Keratinocyte (primary cell): ENCODE measurements at regions not wholly inside any gene's neighbourhood (a gene's known extent, or its start where the extent isn't known, plus 50 kb on each side); places are given as distances from the start of the nearest gene placed in this dataset.

ENCODE experiments used
- DNase-seq: peaks from one replicate; pipeline ENCODE4 v3.0.0-alpha.2; 2011; ENCODE audit warnings: low read depth, missing footprints, low spot score
- FAIRE-seq: peaks from 2 replicates; lab custom pipeline; 2011; peaks lifted over from hg19 to GRCh38; lab: Jason Lieb, UNC
- H2AFZ ChIP-seq: 2 replicates; pipeline ENCODE4 v1.6.0; 2012; ENCODE audit warnings: low read length, control low read depth, inconsistent platforms; ENCODE audit not compliant: control insufficient read depth
- H3K27ac ChIP-seq: 2 replicates; pipeline ENCODE4 v1.5.1; 2011; ENCODE audit warnings: low read length; ENCODE audit not compliant: control insufficient read depth, insufficient read depth
- H3K27me3 ChIP-seq: 3 replicates; pipeline ENCODE4 v1.6.0; 2011; ENCODE audit warnings: low read length; ENCODE audit not compliant: control insufficient read depth, insufficient read depth; ENCODE audit errors: extremely low read depth
- H3K36me3 ChIP-seq, 2 experiments: 2 replicates in 1 of 2; 3 replicates in 1 of 2; pipeline ENCODE4 v1.5.1; 2011; ENCODE audit warnings: low read length in 2 of 2, mild to moderate bottlenecking in 1 of 2; ENCODE audit not compliant: control insufficient read depth in 2 of 2, insufficient read depth in 2 of 2; ENCODE audit errors: extremely low read depth in 1 of 2
- H3K4me1 ChIP-seq: 3 replicates; pipeline ENCODE4 v1.5.1; 2011; ENCODE audit warnings: low read length; ENCODE audit not compliant: control insufficient read depth, insufficient read depth; ENCODE audit errors: extremely low read depth
- H3K4me2 ChIP-seq: 3 replicates; pipeline ENCODE4 v1.6.0; 2011; ENCODE audit warnings: low read depth, low read length; ENCODE audit not compliant: control insufficient read depth, insufficient read depth; ENCODE audit errors: extremely low read depth
- H3K4me3 ChIP-seq, 3 experiments: fragments of 200-600 bp in 1 of 3; sonication (generic) in 1 of 3; 2 replicates in 2 of 3; 3 replicates in 1 of 3; pipeline ENCODE4 v1.5.1; 2011 to 2016; ENCODE audit warnings: low read length in 3 of 3, mild to moderate bottlenecking in 3 of 3, control low read depth in 2 of 3, inconsistent platforms in 1 of 3, low read depth in 1 of 3, mixed read lengths in 1 of 3, mixed run types in 1 of 3, moderate library complexity in 1 of 3; ENCODE audit not compliant: control insufficient read depth in 2 of 3, insufficient read depth in 2 of 3; ENCODE audit errors: extremely low read depth in 1 of 3
- H3K79me2 ChIP-seq: 2 replicates; pipeline ENCODE4 v1.6.0; 2012; ENCODE audit warnings: low read length; ENCODE audit not compliant: control insufficient read depth, insufficient read depth
- H3K9ac ChIP-seq: 3 replicates; pipeline ENCODE4 v1.6.0; 2011; ENCODE audit warnings: low read length; ENCODE audit not compliant: control insufficient read depth, insufficient read depth; ENCODE audit errors: extremely low read depth
- H3K9me1 ChIP-seq: 3 replicates; pipeline ENCODE4 v1.6.0; 2011; ENCODE audit warnings: low read length; ENCODE audit not compliant: control insufficient read depth, insufficient read depth; ENCODE audit errors: extremely low read depth
- H3K9me3 ChIP-seq: 2 replicates; pipeline ENCODE4 v1.5.1; 2012; ENCODE audit warnings: low read depth, low read length; ENCODE audit not compliant: control insufficient read depth
- H4K20me1 ChIP-seq: 3 replicates; pipeline ENCODE4 v1.6.0; 2011; ENCODE audit warnings: low read length; ENCODE audit not compliant: control insufficient read depth, insufficient read depth; ENCODE audit errors: extremely low read depth
- CTCF ChIP-seq, 3 experiments: IDR thresholded peaks in 1 of 3; conservative IDR thresholded peaks in 1 of 3; optimal IDR thresholded peaks in 1 of 3; 2 replicates in 2 of 3; 3 replicates in 1 of 3; pipeline versions ENCODE3 to v1.5.1; 2011; ENCODE audit warnings: low read length in 3 of 3, mild to moderate bottlenecking in 3 of 3, moderate library complexity in 2 of 3, control low read depth in 1 of 3, inconsistent platforms in 1 of 3; ENCODE audit not compliant: insufficient read depth in 2 of 3; ENCODE audit errors: extremely low read depth in 1 of 3
- EZH2 ChIP-seq: IDR thresholded peaks from one replicate; pipeline ENCODE4 v1.6.1; 2012; ENCODE audit warnings: inconsistent platforms, mild to moderate bottlenecking, low read length, moderate library complexity
- dilution Hi-C: fragments of 300-500 bp; cut with MboI; formaldehyde crosslinking; loops from one replicate; pipeline ENCODE4 v1.7.0; 2020; ENCODE audit warnings: low sequenced_read_pairs; ENCODE audit not compliant: extremely low pct_ligation_motif_present

GRCh38 chr2:221229099-221229498 lies 343.0 kb downstream of the EPHA4 start:
- dilution Hi-C loops: no loop called here
- Histone ChIP-seq H3K9me1 (no peaks in the 10 kb centered on the region), H3K27me3 (no peaks in the 10 kb centered on the region), H2AFZ (no peak overlapping the region), H3K9ac (no peak overlapping the region), H3K9me3 (no peaks in the 10 kb centered on the region), H4K20me1 (no peaks in the 10 kb centered on the region), H3K4me3 (no peak overlapping the region), H3K27ac (no peak overlapping the region), H3K4me1 (no peaks in the 10 kb centered on the region), H3K79me2 (no peaks in the 10 kb centered on the region), H3K36me3 (no peaks in the 10 kb centered on the region), H3K4me2 (no peak overlapping the region)
- TF ChIP-seq CTCF (optimal IDR thresholded peaks at IDR 0.05 in 1 of 3, IDR thresholded peaks at IDR 0.05 in 1 of 3, conservative IDR thresholded peaks at IDR 0.05 in 1 of 3; ENCODE audit: extremely low read depth in 1 of 3, insufficient read depth in 2 of 3, low read length in 3 of 3) (no peak), EZH2 (no peak)
- FAIRE-seq (no peak), DNase-seq (no peak)

GRCh38 chr2:221231511-221231910 lies 340.6 kb downstream of the EPHA4 start:
- no peaks in the 10 kb centered on the region for H3K36me3 ChIP-seq
- H4K20me1 ChIP-seq: no peaks in the 10 kb centered on the region
- H3K9ac ChIP-seq: no peak overlapping the region
- no peaks in the 10 kb centered on the region for H3K9me1 ChIP-seq
- no peak overlapping the region for H3K27ac ChIP-seq
- H3K4me1 ChIP-seq: no peaks in the 10 kb centered on the region
- H3K9me3 ChIP-seq: no peaks in the 10 kb centered on the region
- H3K27me3 ChIP-seq: no peaks in the 10 kb centered on the region
- no peaks in the 10 kb centered on the region for H3K79me2 ChIP-seq
- FAIRE-seq (no peak), DNase-seq (no peak)
- dilution Hi-C loops: no loop called here
- no peak overlapping the region for H3K4me3 ChIP-seq
- no peak overlapping the region for H2AFZ ChIP-seq
- H3K4me2 ChIP-seq: no peak overlapping the region
- TF ChIP-seq CTCF (optimal IDR thresholded peaks at IDR 0.05 in 1 of 3, IDR thresholded peaks at IDR 0.05 in 1 of 3, conservative IDR thresholded peaks at IDR 0.05 in 1 of 3; ENCODE audit: extremely low read depth in 1 of 3, insufficient read depth in 2 of 3, low read length in 3 of 3) (no peak), EZH2 (no peak)
